AG04450 (cell line): ENCODE measurements at regions not wholly inside any gene's neighbourhood (a gene's known extent, or its start where the extent isn't known, plus 50 kb on each side); places are given as distances from the start of the nearest gene placed in this dataset.

Experiments
- CTCF ChIA-PET: fragments of 300-600, 350-600 bp; formaldehyde crosslinking; extraction: SDS; loops from one replicate; lab custom pipeline; 2022; ENCODE audit warnings: antibody characterized with exemption, inconsistent platforms; lab: Charles Lee
- POLR2A ChIA-PET: fragments of 350-600 bp; formaldehyde crosslinking; extraction: SDS; loops from one replicate; lab custom pipeline; 2021; ENCODE audit warnings: antibody characterized with exemption, inconsistent platforms; lab: Yijun Ruan, JAX
- DNase-seq: peaks from one replicate; pipeline ENCODE4 v3.0.0-alpha.2; 2011; ENCODE audit warnings: low read depth, low spot score
- H3K27ac ChIP-seq: one replicate; pipeline ENCODE4 v1.5.1; 2012; ENCODE audit warnings: low read depth, low read length, control low read depth
- H3K27me3 ChIP-seq: one replicate; pipeline ENCODE4 v1.6.0; 2012; ENCODE audit warnings: low read length; ENCODE audit not compliant: control insufficient read depth, insufficient read depth
- H3K4me3 ChIP-seq: 2 replicates; pipeline ENCODE4 v1.5.1; 2011; ENCODE audit warnings: mild to moderate bottlenecking, low read depth, low read length, control low read depth
- H3K9me3 ChIP-seq: 2 replicates; pipeline ENCODE4 v1.5.1; 2012; ENCODE audit warnings: low read length; ENCODE audit not compliant: control insufficient read depth, insufficient read depth
- TF ChIP-seq, protein P1 (sequence below): IDR thresholded peaks from 2 replicates; pipeline ENCODE4 v1.5.1; 2011; ENCODE audit warnings: low read depth, low read length, control low read depth, inconsistent platforms

DNA sequence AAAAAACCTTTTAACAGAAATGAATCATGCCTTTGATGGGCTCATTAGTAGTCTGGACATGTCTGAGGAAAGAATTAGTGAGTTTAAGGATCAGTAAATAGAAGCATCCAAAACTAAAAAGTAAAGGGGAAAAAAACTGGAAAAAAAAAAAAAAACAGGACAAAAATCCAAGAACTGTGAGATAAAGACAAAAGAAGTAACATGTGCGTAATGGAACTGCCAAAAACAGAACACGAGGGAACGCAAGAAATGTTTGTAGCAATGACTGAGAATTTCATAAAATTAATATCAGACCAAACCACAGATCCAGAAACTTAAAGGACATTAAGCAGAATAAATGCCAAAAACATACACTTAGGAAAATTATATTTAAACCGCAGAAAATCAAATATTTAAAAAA lies 77.4 kb downstream of the MS4A13 start:
- H3K9me3 ChIP-seq: peaks cover 12% of the 10 kb centered on the region
- H3K27ac ChIP-seq: no peak overlapping the region
- no peak for DNase-seq
- no peak overlapping the region for H3K4me3 ChIP-seq
- TF ChIP-seq, protein P1, sequence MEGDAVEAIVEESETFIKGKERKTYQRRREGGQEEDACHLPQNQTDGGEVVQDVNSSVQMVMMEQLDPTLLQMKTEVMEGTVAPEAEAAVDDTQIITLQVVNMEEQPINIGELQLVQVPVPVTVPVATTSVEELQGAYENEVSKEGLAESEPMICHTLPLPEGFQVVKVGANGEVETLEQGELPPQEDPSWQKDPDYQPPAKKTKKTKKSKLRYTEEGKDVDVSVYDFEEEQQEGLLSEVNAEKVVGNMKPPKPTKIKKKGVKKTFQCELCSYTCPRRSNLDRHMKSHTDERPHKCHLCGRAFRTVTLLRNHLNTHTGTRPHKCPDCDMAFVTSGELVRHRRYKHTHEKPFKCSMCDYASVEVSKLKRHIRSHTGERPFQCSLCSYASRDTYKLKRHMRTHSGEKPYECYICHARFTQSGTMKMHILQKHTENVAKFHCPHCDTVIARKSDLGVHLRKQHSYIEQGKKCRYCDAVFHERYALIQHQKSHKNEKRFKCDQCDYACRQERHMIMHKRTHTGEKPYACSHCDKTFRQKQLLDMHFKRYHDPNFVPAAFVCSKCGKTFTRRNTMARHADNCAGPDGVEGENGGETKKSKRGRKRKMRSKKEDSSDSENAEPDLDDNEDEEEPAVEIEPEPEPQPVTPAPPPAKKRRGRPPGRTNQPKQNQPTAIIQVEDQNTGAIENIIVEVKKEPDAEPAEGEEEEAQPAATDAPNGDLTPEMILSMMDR: no peak
- ChIA-PET POLR2A (no interaction called here), CTCF (no interaction called here)
- no peaks in the 10 kb centered on the region for H3K27me3 ChIP-seq

DNA sequence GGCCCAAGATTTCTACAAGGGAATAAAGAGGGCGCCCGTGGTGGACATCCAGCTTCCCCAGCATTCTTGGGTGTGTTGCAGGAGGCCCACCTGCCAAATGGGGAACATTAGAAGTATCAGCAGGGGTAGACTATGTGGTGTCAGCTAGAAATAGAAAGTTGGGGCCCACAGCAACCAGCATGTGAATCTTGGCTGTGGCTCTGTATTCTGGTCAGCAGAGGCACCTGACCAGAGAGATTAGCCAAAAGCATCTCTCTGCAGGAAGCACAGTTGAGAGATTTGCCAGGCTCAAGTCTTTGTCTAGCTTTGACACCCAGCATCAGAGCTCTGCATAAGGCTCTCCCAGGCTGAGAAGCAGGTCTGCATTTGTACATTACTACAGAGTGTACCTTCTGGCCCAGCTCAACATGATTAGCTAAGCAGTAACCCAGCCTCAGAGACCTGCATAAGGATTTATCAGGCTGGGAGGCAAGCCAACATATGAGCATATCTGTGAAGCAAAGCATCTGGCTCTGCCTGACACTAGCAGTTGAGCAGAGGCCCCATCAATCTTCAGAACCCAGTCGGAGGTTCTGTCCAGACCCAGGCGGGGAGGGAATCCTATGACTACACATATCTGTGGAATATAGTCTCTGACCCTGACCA lies 79.9 kb downstream of the MS4A13 start:
- TF ChIP-seq, protein P1: no peak
- no peaks in the 10 kb centered on the region for H3K27me3 ChIP-seq
- CTCF ChIA-PET: interaction anchor here (0.7 kb wide), 1 partner anchor 207 kb away, joined by 4 read pairs; no protein-coding TSS in a partner anchor
- no peak overlapping the region for H3K4me3 ChIP-seq
- no peak overlapping the region for H3K27ac ChIP-seq
- POLR2A ChIA-PET: no interaction called here
- H3K9me3 ChIP-seq: peaks cover 12% of the 10 kb centered on the region
- DNase-seq: no peak

DNA sequence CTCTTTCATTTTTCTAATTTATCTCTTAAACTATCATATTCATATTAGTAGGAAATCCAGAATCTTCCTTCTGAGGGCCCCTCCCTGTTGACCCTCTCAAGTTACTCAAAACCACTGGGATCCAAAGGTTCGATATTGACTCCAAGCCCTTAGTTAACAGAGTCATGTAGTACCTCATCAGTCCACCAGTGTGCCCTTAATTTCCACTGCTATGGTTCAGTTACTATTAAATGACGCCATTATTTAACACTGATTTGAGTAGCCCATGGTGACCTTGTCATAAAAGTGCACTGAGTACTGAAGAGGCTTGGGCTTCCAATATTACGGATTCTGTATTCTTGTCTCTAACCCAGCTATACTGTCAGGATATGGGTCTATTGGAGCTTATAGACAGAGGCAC lies 91.9 kb upstream of the MS4A8 start:
- no peak overlapping the region for H3K4me3 ChIP-seq
- no peaks in the 10 kb centered on the region for H3K27me3 ChIP-seq
- DNase-seq: no peak
- POLR2A ChIA-PET: no interaction called here
- H3K27ac ChIP-seq: no peak overlapping the region
- CTCF ChIA-PET: no interaction called here
- TF ChIP-seq, protein P1: no peak
- no peaks in the 10 kb centered on the region for H3K9me3 ChIP-seq

DNA sequence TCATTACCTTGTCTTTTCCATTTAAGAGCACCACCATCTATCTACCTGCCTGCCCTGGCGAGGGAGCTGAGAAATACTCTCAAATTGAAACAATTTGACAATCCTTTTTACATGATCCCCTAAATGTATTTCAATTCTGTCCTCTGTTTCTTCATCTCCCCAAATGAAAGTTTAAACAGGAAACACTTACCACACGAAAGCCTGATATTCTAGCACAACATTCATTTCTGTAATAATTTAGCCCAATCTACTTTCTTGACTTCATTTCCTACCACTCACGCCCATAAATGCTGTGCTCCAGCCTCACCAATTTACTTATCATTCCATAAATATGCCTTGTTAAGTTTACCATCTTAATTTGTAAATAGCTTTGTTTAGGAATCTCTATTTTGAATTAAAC lies 89.8 kb upstream of the MS4A8 start:
- TF ChIP-seq, protein P1: no peak
- no peaks in the 10 kb centered on the region for H3K27me3 ChIP-seq
- CTCF ChIA-PET: no interaction called here
- no peak overlapping the region for H3K4me3 ChIP-seq
- H3K27ac ChIP-seq: no peak overlapping the region
- H3K9me3 ChIP-seq: no peaks in the 10 kb centered on the region; the same call in 1 of the 2 replicates
- no peak for DNase-seq
- POLR2A ChIA-PET: no interaction called here

DNA sequence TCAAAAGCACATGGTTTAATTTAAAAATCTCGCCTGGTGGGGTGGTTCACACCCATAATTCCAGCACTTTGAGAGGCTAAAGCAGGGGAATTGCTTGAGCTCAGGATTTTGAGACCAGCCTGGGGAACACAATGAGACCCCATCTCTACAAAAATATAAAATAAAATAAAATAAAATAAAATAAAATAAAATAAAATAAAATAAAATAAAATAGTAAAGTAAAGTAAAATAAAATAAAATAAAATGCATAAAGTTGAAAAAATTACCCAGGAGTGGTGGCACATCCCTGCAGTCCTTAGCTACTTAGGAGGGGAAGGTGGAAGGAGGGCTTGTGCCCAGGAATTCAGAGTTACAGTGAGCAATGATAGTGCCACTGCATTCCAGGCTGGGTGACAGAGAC lies 88.7 kb upstream of the MS4A8 start:
- Histone ChIP-seq H3K27me3 (no peaks in the 10 kb centered on the region), H3K9me3 (peaks cover 5% of the 10 kb centered on the region), H3K27ac (no peak overlapping the region), H3K4me3 (no peak overlapping the region)
- DNase-seq: no peak
- TF ChIP-seq, protein P1: no peak
- POLR2A ChIA-PET: no interaction called here
- CTCF ChIA-PET: no interaction called here
